ENCODE measurements at regions not wholly inside any gene's neighbourhood (a gene's known extent, or its start where the extent isn't known, plus 50 kb on each side); places are given as distances from the start of the nearest gene placed in this dataset.

GRCh38 chr10:110396284-110396651 lies 91.5 kb upstream of the SMNDC1 start:
- Histone ChIP-seq H3K27me3 (ENCODE audit: insufficient read depth, low read length, poor library complexity, severe bottlenecking) (no peaks in the 10 kb centered on the region), H3K4me3 (ENCODE audit: low read length) (no peak overlapping the region), H3K27ac (ENCODE audit: low read depth, low read length) (no peak overlapping the region), H3K4me1 (ENCODE audit: insufficient read depth, low read length) (no peaks in the 10 kb centered on the region), H3K36me3 (ENCODE audit: insufficient read depth, low read length) (no peaks in the 10 kb centered on the region), H3K9me3 (ENCODE audit: low read length) (no peaks in the 10 kb centered on the region)
- no peaks in the 10 kb centered on the region for H3K36me3 Mint-ChIP-seq
- peaks cover 0 to 10% (median 8%) of the 10 kb centered on the region in 3 donors for H3K4me1 Mint-ChIP-seq
- H3K27ac Mint-ChIP-seq: peak overlapping the region in 2 of 8 donors; percentile 11 to 52
- DNase-seq: no peak
- no peak overlapping the region for H3K4me3 Mint-ChIP-seq
- H3K27me3 Mint-ChIP-seq: peaks cover 0 to 6% of the 10 kb centered on the region in 2 donors
- ChIA-PET CTCF (interaction anchor here (1.2 to 1.4 kb wide), 2 partner anchors 10 to 41 kb away, joined by 3 to 5 read pairs; no protein-coding TSS in a partner anchor), POLR2A (no interaction called here)
- no peaks in the 10 kb centered on the region for H3K9me3 Mint-ChIP-seq

- no peak overlapping the region for H3K4me3 ChIP-seq (ENCODE audit: low read length)
- no peak for DNase-seq
- CTCF ChIA-PET: no interaction called here
- no peaks in the 10 kb centered on the region for H3K9me3 ChIP-seq (ENCODE audit: low read length)
- H3K4me3 Mint-ChIP-seq: no peak overlapping the region
- no peaks in the 10 kb centered on the region for H3K36me3 ChIP-seq (ENCODE audit: insufficient read depth, low read length)
- no peaks in the 10 kb centered on the region for H3K36me3 Mint-ChIP-seq
- POLR2A ChIA-PET: no interaction called here
- no peaks in the 10 kb centered on the region for H3K4me1 ChIP-seq (ENCODE audit: insufficient read depth, low read length)
- no peaks in the 10 kb centered on the region for H3K9me3 Mint-ChIP-seq
- peak overlapping the region in 2 of 8 donors; percentile 24 to 61 for H3K27ac Mint-ChIP-seq
- H3K27me3 ChIP-seq (ENCODE audit: insufficient read depth, low read length, poor library complexity, severe bottlenecking): no peaks in the 10 kb centered on the region
- peaks cover 0 to 6% of the 10 kb centered on the region in 2 donors for H3K27me3 Mint-ChIP-seq
- peaks cover 0 to 10% (median 8%) of the 10 kb centered on the region in 3 donors for H3K4me1 Mint-ChIP-seq
- H3K27ac ChIP-seq (ENCODE audit: low read depth, low read length): no peak overlapping the region
Measured at GRCh38 chr10:110397856-110398255, 93.1 kb upstream of the SMNDC1 start.

GRCh38 chr10:110398419-110399105 lies 93.8 kb upstream of the SMNDC1 start:
- Histone ChIP-seq H3K36me3 (ENCODE audit: insufficient read depth, low read length) (no peaks in the 10 kb centered on the region), H3K4me1 (ENCODE audit: insufficient read depth, low read length) (no peaks in the 10 kb centered on the region), H3K27ac (ENCODE audit: low read depth, low read length) (no peak overlapping the region), H3K4me3 (ENCODE audit: low read length) (no peak overlapping the region), H3K9me3 (ENCODE audit: low read length) (no peaks in the 10 kb centered on the region), H3K27me3 (ENCODE audit: insufficient read depth, low read length, poor library complexity, severe bottlenecking) (no peaks in the 10 kb centered on the region)
- ChIA-PET POLR2A (no interaction called here), CTCF (no interaction called here)
- no peaks in the 10 kb centered on the region for H3K9me3 Mint-ChIP-seq
- no peak overlapping the region for H3K4me3 Mint-ChIP-seq
- no peaks in the 10 kb centered on the region for H3K36me3 Mint-ChIP-seq
- H3K27ac Mint-ChIP-seq: peak overlapping the region in 3 of 8 donors; percentile 9 to 61 (median 22)
- peaks cover 0 to 3% of the 10 kb centered on the region in 2 donors for H3K27me3 Mint-ChIP-seq
- no peak for DNase-seq
- peaks cover 0 to 10% (median 8%) of the 10 kb centered on the region in 3 donors for H3K4me1 Mint-ChIP-seq

GRCh38 chr10:110399106-110399964 lies 94.6 kb upstream of the SMNDC1 start:
- H3K9me3 Mint-ChIP-seq: no peaks in the 10 kb centered on the region
- no peak overlapping the region for H3K4me3 ChIP-seq (ENCODE audit: low read length)
- H3K27me3 Mint-ChIP-seq: no peaks in the 10 kb centered on the region
- no peaks in the 10 kb centered on the region for H3K9me3 ChIP-seq (ENCODE audit: low read length)
- H3K27ac Mint-ChIP-seq: peak overlapping the region in 2 of 8 donors; percentile 9 to 22
- no peaks in the 10 kb centered on the region for H3K36me3 ChIP-seq (ENCODE audit: insufficient read depth, low read length)
- no peak overlapping the region for H3K4me3 Mint-ChIP-seq
- ChIA-PET POLR2A (no interaction called here), CTCF (no interaction called here)
- H3K4me1 Mint-ChIP-seq: peaks cover 0 to 10% (median 8%) of the 10 kb centered on the region in 3 donors
- no peaks in the 10 kb centered on the region for H3K27me3 ChIP-seq (ENCODE audit: insufficient read depth, low read length, poor library complexity, severe bottlenecking)
- DNase-seq: no peak
- H3K27ac ChIP-seq (ENCODE audit: low read depth, low read length): no peak overlapping the region
- no peaks in the 10 kb centered on the region for H3K36me3 Mint-ChIP-seq
- no peaks in the 10 kb centered on the region for H3K4me1 ChIP-seq (ENCODE audit: insufficient read depth, low read length)

GRCh38 chr10:110399965-110400933 lies 95.5 kb upstream of the SMNDC1 start:
- H3K4me1 Mint-ChIP-seq: peaks cover 0 to 10% (median 8%) of the 10 kb centered on the region in 3 donors
- Histone ChIP-seq H3K27me3 (ENCODE audit: insufficient read depth, low read length, poor library complexity, severe bottlenecking) (no peaks in the 10 kb centered on the region), H3K27ac (ENCODE audit: low read depth, low read length) (no peak overlapping the region), H3K4me3 (ENCODE audit: low read length) (no peak overlapping the region), H3K4me1 (ENCODE audit: insufficient read depth, low read length) (no peaks in the 10 kb centered on the region), H3K36me3 (ENCODE audit: insufficient read depth, low read length) (no peaks in the 10 kb centered on the region), H3K9me3 (ENCODE audit: low read length) (no peaks in the 10 kb centered on the region)
- no peaks in the 10 kb centered on the region for H3K27me3 Mint-ChIP-seq
- H3K36me3 Mint-ChIP-seq: no peaks in the 10 kb centered on the region
- no peaks in the 10 kb centered on the region for H3K9me3 Mint-ChIP-seq
- H3K4me3 Mint-ChIP-seq: no peak overlapping the region
- ChIA-PET POLR2A (no interaction called here), CTCF (no interaction called here)
- peak overlapping the region in 1 of 8 donors; percentile 27 for H3K27ac Mint-ChIP-seq
- no peak for DNase-seq

- no peaks in the 10 kb centered on the region for H3K4me1 Mint-ChIP-seq
- Histone ChIP-seq H3K9me3 (ENCODE audit: low read length) (no peaks in the 10 kb centered on the region), H3K4me1 (ENCODE audit: insufficient read depth, low read length) (no peaks in the 10 kb centered on the region), H3K36me3 (ENCODE audit: insufficient read depth, low read length) (no peaks in the 10 kb centered on the region), H3K27ac (ENCODE audit: low read depth, low read length) (no peak overlapping the region), H3K4me3 (ENCODE audit: low read length) (no peak overlapping the region), H3K27me3 (ENCODE audit: insufficient read depth, low read length, poor library complexity, severe bottlenecking) (no peaks in the 10 kb centered on the region)
- DNase-seq: no peak
- POLR2A ChIA-PET: no interaction called here
- peak overlapping the region in 1 of 8 donors; percentile 32 for H3K27ac Mint-ChIP-seq
- H3K36me3 Mint-ChIP-seq: no peaks in the 10 kb centered on the region
- no peaks in the 10 kb centered on the region for H3K27me3 Mint-ChIP-seq
- no peak overlapping the region for H3K4me3 Mint-ChIP-seq
- H3K9me3 Mint-ChIP-seq: no peaks in the 10 kb centered on the region
- CTCF ChIA-PET: no interaction called here
Measured at GRCh38 chr10:110401401-110402076, 96.2 kb upstream of the DUSP5 start.

GRCh38 chr10:110402077-110402416 lies 95.7 kb upstream of the DUSP5 start:
- no peaks in the 10 kb centered on the region for H3K4me1 Mint-ChIP-seq

More at GRCh38 chr10:110402077-110402416, 95.7 kb upstream of the DUSP5 start:
- ChIA-PET POLR2A (no interaction called here), CTCF (no interaction called here)
- Mint-ChIP-seq H3K36me3 (no peaks in the 10 kb centered on the region), H3K27ac (no peak overlapping the region), H3K4me3 (no peak overlapping the region), H3K9me3 (no peaks in the 10 kb centered on the region), H3K27me3 (no peaks in the 10 kb centered on the region)
- Histone ChIP-seq H3K4me1 (ENCODE audit: insufficient read depth, low read length) (no peaks in the 10 kb centered on the region), H3K36me3 (ENCODE audit: insufficient read depth, low read length) (no peaks in the 10 kb centered on the region), H3K9me3 (ENCODE audit: low read length) (no peaks in the 10 kb centered on the region), H3K27ac (ENCODE audit: low read depth, low read length) (no peak overlapping the region), H3K27me3 (ENCODE audit: insufficient read depth, low read length, poor library complexity, severe bottlenecking) (no peaks in the 10 kb centered on the region), H3K4me3 (ENCODE audit: low read length) (no peak overlapping the region)
- no peak for DNase-seq

All from CD8-positive, alpha-beta memory T cell (primary cell).